ENCODE measurements at regions not wholly inside any gene's neighbourhood (a gene's known extent, or its start where the extent isn't known, plus 50 kb on each side); places are given as distances from the start of the nearest gene placed in this dataset.

DNA sequence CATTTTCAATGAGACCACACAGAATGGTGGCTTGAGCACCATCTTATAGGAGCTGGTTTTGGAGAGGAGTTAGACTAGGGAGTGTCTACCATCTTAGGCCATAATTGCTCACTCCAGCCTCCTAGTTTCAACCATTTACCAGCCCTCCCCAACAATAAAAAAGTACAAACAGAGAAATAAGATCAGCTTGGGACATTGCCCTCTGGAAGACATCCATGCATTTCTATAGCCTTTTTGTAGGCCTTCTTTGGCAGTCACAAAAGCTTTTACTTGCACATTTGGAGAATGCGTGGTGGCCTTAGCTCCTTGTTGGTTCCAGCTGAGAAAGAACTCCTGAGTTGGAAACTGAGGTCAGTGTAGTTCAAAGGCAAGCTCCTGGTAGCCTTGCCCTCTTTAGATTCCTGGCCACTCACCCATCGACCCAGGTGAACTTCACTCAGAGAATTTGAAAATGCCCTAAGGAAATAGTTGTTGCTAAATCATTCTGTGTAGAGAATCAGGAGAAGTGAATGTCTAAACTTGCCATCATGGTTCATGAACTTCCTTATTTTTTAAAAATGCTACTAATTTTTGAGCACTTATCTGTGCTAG lies 301.7 kb upstream of the PROX1 start:
- DNase-seq (no peak), FAIRE-seq (no peak)
- no peaks in the 10 kb centered on the region for H3K9me3 ChIP-seq (ENCODE audit: control insufficient read depth in 2 of 2, insufficient read depth in 1 of 2, low read depth in 1 of 2, low read length in 1 of 2)
- H3K27me3 ChIP-seq (ENCODE audit: control insufficient read depth in 3 of 3, insufficient read depth in 3 of 3, low read length in 3 of 3), result no peaks in the 10 kb centered on the region
- no peaks in the 10 kb centered on the region for H3K36me3 ChIP-seq (ENCODE audit: control insufficient read depth in 3 of 3, insufficient read depth in 2 of 3, low read depth in 1 of 3, low read length in 3 of 3)
- H3K4me3 ChIP-seq (ENCODE audit: low read depth in 1 of 3, low read length in 3 of 3), result no peak overlapping the region
- WGBS, 3 donors, result 44 to 72% (median 61%) methylated on average over 2 of the region's 2 CpGs
- no peak overlapping the region for H3K27ac ChIP-seq (ENCODE audit: low read depth in 1 of 3, low read length in 2 of 3)
- H3K4me1 ChIP-seq (ENCODE audit: control insufficient read depth in 3 of 3, insufficient read depth in 2 of 3, low read depth in 1 of 3, low read length in 2 of 3), result peaks cover 2 to 21% (median 6%) of the 10 kb centered on the region in 3 donors

DNA sequence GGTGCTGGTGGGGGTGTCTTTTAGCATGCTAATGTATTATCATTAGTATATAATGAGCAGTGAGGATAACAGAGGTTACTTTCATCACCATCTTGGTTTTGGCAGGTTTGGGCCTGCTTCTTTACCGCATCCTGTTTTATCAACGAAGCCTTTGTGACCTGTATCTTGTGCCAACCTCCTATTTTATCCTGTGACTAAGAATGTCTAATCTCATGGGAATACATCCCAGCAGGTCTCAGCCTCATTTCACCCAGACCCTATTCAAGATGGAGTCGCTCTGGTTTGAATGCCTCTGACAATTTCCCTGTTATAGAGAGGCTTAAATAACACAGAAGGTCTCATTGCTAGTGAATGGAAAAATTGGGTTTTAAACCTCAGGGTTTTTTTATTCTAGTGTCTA lies 300.8 kb upstream of the PROX1 start:
- no peak for FAIRE-seq
- H3K4me3 ChIP-seq (ENCODE audit: low read depth in 1 of 3, low read length in 3 of 3), result no peak overlapping the region

DNA sequence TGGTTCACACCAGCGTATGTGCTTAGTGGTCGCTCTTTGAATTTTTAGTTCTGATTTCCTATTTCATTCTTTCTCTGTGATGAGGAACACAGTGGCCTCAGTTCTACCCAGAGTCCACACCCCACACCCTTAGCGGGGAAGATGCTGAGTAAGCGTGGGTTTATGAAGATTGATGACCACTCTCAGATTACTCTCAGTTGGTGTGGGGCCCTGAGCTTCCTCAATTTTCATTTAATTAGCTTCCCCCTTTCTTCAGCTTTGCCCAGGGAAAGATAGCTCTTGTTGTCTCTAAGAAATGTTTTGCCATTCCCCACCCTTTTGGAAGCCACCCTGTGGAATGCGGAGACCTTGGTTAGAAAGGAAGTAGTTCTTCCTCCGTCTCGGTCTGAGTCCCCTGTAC lies 299.9 kb upstream of the PROX1 start:
- H3K27me3 ChIP-seq (ENCODE audit: control insufficient read depth in 3 of 3, insufficient read depth in 3 of 3, low read length in 3 of 3), result no peaks in the 10 kb centered on the region
- 45 to 50% (median 46%) methylated on average over 7 of the region's 7 CpGs for WGBS, 3 donors
- DNase-seq, result peak; percentile 32 to 40
- no peak overlapping the region for H3K4me3 ChIP-seq (ENCODE audit: low read depth in 1 of 3, low read length in 3 of 3)
- H3K9me3 ChIP-seq (ENCODE audit: control insufficient read depth in 2 of 2, insufficient read depth in 1 of 2, low read depth in 1 of 2, low read length in 1 of 2), result no peaks in the 10 kb centered on the region
- no peak for FAIRE-seq
- no peaks in the 10 kb centered on the region for H3K36me3 ChIP-seq (ENCODE audit: control insufficient read depth in 3 of 3, insufficient read depth in 2 of 3, low read depth in 1 of 3, low read length in 3 of 3)
- H3K4me1 ChIP-seq (ENCODE audit: control insufficient read depth in 3 of 3, insufficient read depth in 2 of 3, low read depth in 1 of 3, low read length in 2 of 3), result peaks cover 5 to 36% (median 6%) of the 10 kb centered on the region in 3 donors
- H3K27ac ChIP-seq (ENCODE audit: low read depth in 1 of 3, low read length in 2 of 3), result no peak overlapping the region

More for the DNA sequence above, 300.8 kb upstream of the PROX1 start:
- DNase-seq, result no peak
- H3K27me3 ChIP-seq (ENCODE audit: control insufficient read depth in 3 of 3, insufficient read depth in 3 of 3, low read length in 3 of 3), result no peaks in the 10 kb centered on the region
- H3K36me3 ChIP-seq (ENCODE audit: control insufficient read depth in 3 of 3, insufficient read depth in 2 of 3, low read depth in 1 of 3, low read length in 3 of 3), result no peaks in the 10 kb centered on the region
- H3K4me1 ChIP-seq (ENCODE audit: control insufficient read depth in 3 of 3, insufficient read depth in 2 of 3, low read depth in 1 of 3, low read length in 2 of 3), result peaks cover 2 to 28% (median 6%) of the 10 kb centered on the region in 3 donors
- H3K27ac ChIP-seq (ENCODE audit: low read depth in 1 of 3, low read length in 2 of 3), result no peak overlapping the region
- H3K9me3 ChIP-seq (ENCODE audit: control insufficient read depth in 2 of 2, insufficient read depth in 1 of 2, low read depth in 1 of 2, low read length in 1 of 2), result no peaks in the 10 kb centered on the region
- 86 to 91% (median 88%) methylated on average over 3 of the region's 3 CpGs for WGBS, 3 donors

DNA sequence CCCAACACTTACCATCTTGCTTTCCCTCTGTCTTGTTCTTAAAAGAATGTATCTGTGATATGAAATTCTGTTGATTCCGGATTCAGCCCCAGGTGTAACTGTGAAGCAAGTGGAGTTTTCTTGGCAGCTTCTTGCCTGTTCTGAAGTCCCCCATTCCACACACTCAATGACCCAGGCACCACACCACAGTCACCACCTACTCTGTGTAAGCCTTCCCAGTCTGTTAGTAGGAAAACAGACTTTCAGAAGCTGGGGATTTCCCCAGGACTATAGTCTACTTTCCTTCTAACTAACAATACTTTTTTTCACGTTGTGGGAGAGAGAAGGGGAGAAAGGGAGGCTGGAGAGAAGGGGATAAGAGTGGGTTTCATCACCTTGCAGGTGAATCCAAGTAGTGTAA lies 299.1 kb upstream of the PROX1 start:
- FAIRE-seq (no peak), DNase-seq (no peak)
- peaks cover 6 to 40% (median 10%) of the 10 kb centered on the region in 3 donors for H3K4me1 ChIP-seq (ENCODE audit: control insufficient read depth in 3 of 3, insufficient read depth in 2 of 3, low read depth in 1 of 3, low read length in 2 of 3)
- no peaks in the 10 kb centered on the region for H3K36me3 ChIP-seq (ENCODE audit: control insufficient read depth in 3 of 3, insufficient read depth in 2 of 3, low read depth in 1 of 3, low read length in 3 of 3)
- no peaks in the 10 kb centered on the region for H3K27me3 ChIP-seq (ENCODE audit: control insufficient read depth in 3 of 3, insufficient read depth in 3 of 3, low read length in 3 of 3)
- WGBS, 3 donors, result 13 to 57% (median 23%) methylated on average over 2 of the region's 2 CpGs
- no peak overlapping the region for H3K4me3 ChIP-seq (ENCODE audit: low read depth in 1 of 3, low read length in 3 of 3)
- H3K27ac ChIP-seq (ENCODE audit: low read depth in 1 of 3, low read length in 2 of 3), result peak overlapping the region in 1 of 3 donors; percentile 36
- H3K9me3 ChIP-seq (ENCODE audit: control insufficient read depth in 2 of 2, insufficient read depth in 1 of 2, low read depth in 1 of 2, low read length in 1 of 2), result no peaks in the 10 kb centered on the region

DNA sequence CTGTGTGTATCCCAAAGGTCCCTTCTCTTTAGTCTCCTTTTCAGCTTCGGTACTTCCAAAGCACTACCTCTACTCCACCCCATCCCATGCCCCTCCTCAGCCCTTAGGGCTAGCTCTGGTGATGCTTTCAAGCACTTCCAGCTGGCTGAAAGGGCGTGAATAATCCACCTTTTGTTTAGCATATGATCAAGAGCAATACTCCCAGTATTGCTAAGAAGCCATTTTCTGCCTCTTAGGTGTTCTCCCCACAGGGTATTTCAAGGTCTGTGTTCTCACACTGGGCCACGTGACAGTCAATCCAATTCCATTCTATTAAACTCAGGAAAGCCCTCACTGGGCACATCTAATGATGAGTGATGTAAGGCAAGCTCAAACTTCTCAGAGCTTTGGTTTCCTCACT lies 298.5 kb upstream of the PROX1 start:
- no peak for DNase-seq
- Histone ChIP-seq H3K4me3 (ENCODE audit: low read depth in 1 of 3, low read length in 3 of 3) (no peak overlapping the region), H3K27ac (ENCODE audit: low read depth in 1 of 3, low read length in 2 of 3) (no peak overlapping the region), H3K9me3 (ENCODE audit: control insufficient read depth in 2 of 2, insufficient read depth in 1 of 2, low read depth in 1 of 2, low read length in 1 of 2) (no peaks in the 10 kb centered on the region), H3K36me3 (ENCODE audit: control insufficient read depth in 3 of 3, insufficient read depth in 2 of 3, low read depth in 1 of 3, low read length in 3 of 3) (no peaks in the 10 kb centered on the region), H3K4me1 (ENCODE audit: control insufficient read depth in 3 of 3, insufficient read depth in 2 of 3, low read depth in 1 of 3, low read length in 2 of 3) (peaks cover 6 to 45% (median 10%) of the 10 kb centered on the region in 3 donors), H3K27me3 (ENCODE audit: control insufficient read depth in 3 of 3, insufficient read depth in 3 of 3, low read length in 3 of 3) (no peaks in the 10 kb centered on the region)
- FAIRE-seq, result no peak
- 67 to 72% (median 71%) methylated on average over 3 of the region's 3 CpGs for WGBS, 3 donors

DNA sequence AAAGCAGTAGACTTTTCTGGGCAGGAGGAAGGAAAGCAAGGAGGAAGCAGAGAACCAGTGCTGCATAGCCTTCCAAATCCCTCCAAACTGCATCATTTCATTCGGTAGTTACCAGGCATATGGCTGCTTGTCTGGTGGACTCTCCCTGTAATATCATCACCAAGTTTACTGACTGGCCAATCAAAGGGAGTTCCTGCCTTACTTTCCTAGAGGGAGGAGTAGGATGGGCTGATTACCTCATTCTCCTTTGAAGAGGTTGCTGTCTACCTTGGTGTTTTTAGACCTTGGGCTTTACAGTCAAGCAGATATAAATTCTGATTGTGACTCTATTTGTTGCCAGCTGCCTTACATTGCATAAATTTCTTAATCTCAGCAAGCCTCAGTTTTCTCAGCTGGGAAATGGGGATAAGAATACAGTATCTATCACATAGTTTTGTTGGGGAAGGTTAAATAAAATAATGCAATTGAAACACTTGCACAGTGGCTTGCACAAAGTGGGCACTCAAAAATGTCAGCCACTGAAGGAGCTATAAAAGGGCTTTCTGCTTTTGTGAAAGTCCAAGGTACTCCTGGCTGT lies 297.3 kb upstream of the PROX1 start:
- FAIRE-seq (no peak), DNase-seq (no peak)
- peaks cover 6 to 48% (median 10%) of the 10 kb centered on the region in 3 donors for H3K4me1 ChIP-seq (ENCODE audit: control insufficient read depth in 3 of 3, insufficient read depth in 2 of 3, low read depth in 1 of 3, low read length in 2 of 3)
- H3K27me3 ChIP-seq (ENCODE audit: control insufficient read depth in 3 of 3, insufficient read depth in 3 of 3, low read length in 3 of 3), result no peaks in the 10 kb centered on the region
- no peak overlapping the region for H3K4me3 ChIP-seq (ENCODE audit: low read depth in 1 of 3, low read length in 3 of 3)
- 6 to 77% (median 67%) methylated on average over 1 of the region's 1 CpG for WGBS, 3 donors
- H3K9me3 ChIP-seq (ENCODE audit: control insufficient read depth in 2 of 2, insufficient read depth in 1 of 2, low read depth in 1 of 2, low read length in 1 of 2), result no peaks in the 10 kb centered on the region
- H3K27ac ChIP-seq (ENCODE audit: low read depth in 1 of 3, low read length in 2 of 3), result no peak overlapping the region
- no peaks in the 10 kb centered on the region for H3K36me3 ChIP-seq (ENCODE audit: control insufficient read depth in 3 of 3, insufficient read depth in 2 of 3, low read depth in 1 of 3, low read length in 3 of 3)

DNA sequence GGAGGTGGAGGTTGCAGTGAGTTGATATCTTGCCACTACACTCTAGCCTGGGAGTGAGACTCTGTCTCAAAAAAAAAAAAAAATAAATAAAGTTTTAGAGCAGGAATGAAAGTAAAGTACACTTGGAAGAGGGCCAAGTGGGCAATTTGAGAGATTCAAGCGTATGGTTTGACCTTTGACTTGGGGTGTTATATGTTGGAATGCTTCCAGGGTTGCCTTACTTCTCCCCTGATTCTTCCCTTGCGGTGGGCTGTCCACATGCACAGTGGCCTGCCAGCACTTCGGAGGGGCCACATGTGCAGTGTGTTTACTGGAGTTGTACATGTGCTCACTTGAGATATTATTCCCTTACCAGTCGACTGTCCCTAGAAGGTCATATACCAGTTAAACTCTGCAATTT lies 295.5 kb upstream of the PROX1 start:
- WGBS, 3 donors, result 22 to 35% (median 32%) methylated on average over 4 of the region's 4 CpGs
- Histone ChIP-seq H3K27ac (ENCODE audit: low read depth in 1 of 3, low read length in 2 of 3) (peak overlapping the region; percentile 36 to 76 (median 71)), H3K27me3 (ENCODE audit: control insufficient read depth in 3 of 3, insufficient read depth in 3 of 3, low read length in 3 of 3) (no peaks in the 10 kb centered on the region), H3K4me3 (ENCODE audit: low read depth in 1 of 3, low read length in 3 of 3) (no peak overlapping the region), H3K9me3 (ENCODE audit: control insufficient read depth in 2 of 2, insufficient read depth in 1 of 2, low read depth in 1 of 2, low read length in 1 of 2) (no peaks in the 10 kb centered on the region), H3K4me1 (ENCODE audit: control insufficient read depth in 3 of 3, insufficient read depth in 2 of 3, low read depth in 1 of 3, low read length in 2 of 3) (peaks cover 6 to 48% (median 10%) of the 10 kb centered on the region in 3 donors), H3K36me3 (ENCODE audit: control insufficient read depth in 3 of 3, insufficient read depth in 2 of 3, low read depth in 1 of 3, low read length in 3 of 3) (no peaks in the 10 kb centered on the region)
- DNase-seq, result peak; percentile 91
- no peak for FAIRE-seq

DNA sequence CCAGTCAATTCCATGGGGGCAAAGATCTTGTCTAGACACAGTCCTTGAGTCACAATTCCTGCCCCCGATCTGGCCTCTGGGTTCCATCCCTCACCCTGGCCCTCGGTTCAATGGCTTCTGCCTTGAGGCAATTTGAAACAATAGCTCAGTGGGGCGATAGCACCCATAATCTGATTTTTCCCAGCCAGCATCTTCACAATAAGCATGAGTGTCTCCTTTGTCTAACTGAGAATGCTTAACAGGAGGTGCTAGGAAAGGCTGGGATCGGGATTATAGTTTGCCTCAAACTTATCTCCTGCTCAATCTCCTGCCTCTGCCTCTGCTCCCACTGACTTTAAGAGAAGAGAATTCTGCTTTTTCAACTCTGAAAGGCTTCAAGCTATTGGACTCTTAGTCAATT lies 293.9 kb upstream of the PROX1 start:
- no peak overlapping the region for H3K4me3 ChIP-seq (ENCODE audit: low read depth in 1 of 3, low read length in 3 of 3)
- H3K4me1 ChIP-seq (ENCODE audit: control insufficient read depth in 3 of 3, insufficient read depth in 2 of 3, low read depth in 1 of 3, low read length in 2 of 3), result peaks cover 4 to 38% (median 10%) of the 10 kb centered on the region in 3 donors
- no peaks in the 10 kb centered on the region for H3K36me3 ChIP-seq (ENCODE audit: control insufficient read depth in 3 of 3, insufficient read depth in 2 of 3, low read depth in 1 of 3, low read length in 3 of 3)
- FAIRE-seq (no peak), DNase-seq (peak in 1 of 2 donors; percentile 40)
- no peaks in the 10 kb centered on the region for H3K27me3 ChIP-seq (ENCODE audit: control insufficient read depth in 3 of 3, insufficient read depth in 3 of 3, low read length in 3 of 3)
- 27 to 57% (median 52%) methylated on average over 4 of the region's 4 CpGs for WGBS, 3 donors
- H3K27ac ChIP-seq (ENCODE audit: low read depth in 1 of 3, low read length in 2 of 3), result no peak overlapping the region
- H3K9me3 ChIP-seq (ENCODE audit: control insufficient read depth in 2 of 2, insufficient read depth in 1 of 2, low read depth in 1 of 2, low read length in 1 of 2), result no peaks in the 10 kb centered on the region

All from small intestine (tissue), 7 donors.